Suprapubic skin (tissue), 4 donors: ENCODE measurements at regions not wholly inside any gene's neighbourhood (a gene's known extent, or its start where the extent isn't known, plus 50 kb on each side); places are given as distances from the start of the nearest gene placed in this dataset.

Source experiments
- DNase-seq, 2 donors: peaks; one replicate each; pipeline ENCODE4 v3.0.0-alpha.2; 2019; ENCODE audit warnings: low spot score in 2 of 2
- H3K27ac ChIP-seq: fragments of 200-600 bp; sonication (generic); one replicate; pipeline ENCODE4 v1.5.1; 2019
- H3K27me3 ChIP-seq: fragments of 200-600 bp; sonication (generic); one replicate; pipeline ENCODE4 v1.5.1; 2019
- H3K36me3 ChIP-seq: fragments of 200-600 bp; sonication (generic); one replicate; pipeline ENCODE4 v1.5.1; 2019
- H3K4me1 ChIP-seq: fragments of 200-600 bp; sonication (generic); one replicate; pipeline ENCODE4 v1.5.1; 2019
- H3K4me3 ChIP-seq: fragments of 200-600 bp; sonication (generic); one replicate; pipeline ENCODE4 v1.5.1; 2019; ENCODE audit warnings: mild to moderate bottlenecking
- H3K9me3 ChIP-seq: fragments of 200-600 bp; sonication (generic); one replicate; pipeline ENCODE4 v1.5.1; 2019
- EP300 ChIP-seq: sonication (generic); formaldehyde crosslinking; IDR thresholded peaks from one replicate; pipeline ENCODE4 v1.6.1; 2017; ENCODE audit warnings: antibody characterized with exemption
- POLR2A ChIP-seq, 2 donors: fragments of 450-650 bp; IDR thresholded peaks; one replicate each; pipeline ENCODE4 v1.6.1; 2017; ENCODE audit warnings: antibody characterized with exemption in 2 of 2, mild to moderate bottlenecking in 2 of 2, moderate library complexity in 2 of 2
- POLR2AphosphoS5 ChIP-seq, 3 donors: sonication (generic); formaldehyde crosslinking; IDR thresholded peaks; one replicate each; pipeline ENCODE4 v1.6.1; 2017; ENCODE audit warnings: antibody characterized with exemption in 3 of 3
- WGBS: methylation state at CpG from one replicate; pipeline ENCODE4 v1.1.5; 2018; 5-methylcytosine and 5-hydroxymethylcytosine counted together
- TF ChIP-seq, protein P1 (sequence below), 2 donors: fragments of 200-600 bp in 1 of 2; fragments of 450-650 bp in 1 of 2; sonication (generic) in 1 of 2; IDR thresholded peaks; one replicate each; pipeline ENCODE4 v1.5.1; 2016 to 2019; ENCODE audit warnings: antibody characterized with exemption in 2 of 2, mild to moderate bottlenecking in 1 of 2, moderate library complexity in 1 of 2

DNA sequence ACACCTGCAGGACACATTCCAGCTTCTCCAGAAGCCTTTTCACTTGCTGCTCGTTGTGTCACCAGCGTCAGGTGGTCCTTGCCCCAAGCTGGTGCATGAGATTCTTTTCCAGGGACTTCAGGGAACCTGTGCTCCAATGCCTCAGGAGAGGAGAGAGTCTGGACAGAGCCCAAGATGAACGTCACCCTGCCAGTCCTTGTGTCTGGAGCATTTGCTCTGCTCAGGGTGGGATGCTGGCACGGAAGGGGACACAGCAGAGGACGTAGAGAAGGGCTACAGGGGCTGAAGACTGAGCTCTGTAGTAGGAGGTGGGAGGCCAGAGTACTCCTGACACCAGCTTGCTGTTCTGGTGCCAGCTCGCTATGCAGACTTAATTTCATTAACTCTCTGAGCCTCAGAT, 262.1 kb downstream of the XXYLT1 start:
- WGBS: 81% methylated on average over 6 of the region's 6 CpGs
- DNase-seq: peak in 1 of 2 donors; percentile 24
- Histone ChIP-seq H3K4me1 (peaks cover 3% of the 10 kb centered on the region), H3K9me3 (no peaks in the 10 kb centered on the region), H3K27ac (no peak overlapping the region), H3K36me3 (no peaks in the 10 kb centered on the region), H3K4me3 (no peak overlapping the region), H3K27me3 (no peaks in the 10 kb centered on the region)
- TF ChIP-seq, protein P1, sequence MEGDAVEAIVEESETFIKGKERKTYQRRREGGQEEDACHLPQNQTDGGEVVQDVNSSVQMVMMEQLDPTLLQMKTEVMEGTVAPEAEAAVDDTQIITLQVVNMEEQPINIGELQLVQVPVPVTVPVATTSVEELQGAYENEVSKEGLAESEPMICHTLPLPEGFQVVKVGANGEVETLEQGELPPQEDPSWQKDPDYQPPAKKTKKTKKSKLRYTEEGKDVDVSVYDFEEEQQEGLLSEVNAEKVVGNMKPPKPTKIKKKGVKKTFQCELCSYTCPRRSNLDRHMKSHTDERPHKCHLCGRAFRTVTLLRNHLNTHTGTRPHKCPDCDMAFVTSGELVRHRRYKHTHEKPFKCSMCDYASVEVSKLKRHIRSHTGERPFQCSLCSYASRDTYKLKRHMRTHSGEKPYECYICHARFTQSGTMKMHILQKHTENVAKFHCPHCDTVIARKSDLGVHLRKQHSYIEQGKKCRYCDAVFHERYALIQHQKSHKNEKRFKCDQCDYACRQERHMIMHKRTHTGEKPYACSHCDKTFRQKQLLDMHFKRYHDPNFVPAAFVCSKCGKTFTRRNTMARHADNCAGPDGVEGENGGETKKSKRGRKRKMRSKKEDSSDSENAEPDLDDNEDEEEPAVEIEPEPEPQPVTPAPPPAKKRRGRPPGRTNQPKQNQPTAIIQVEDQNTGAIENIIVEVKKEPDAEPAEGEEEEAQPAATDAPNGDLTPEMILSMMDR (IDR thresholded peaks at IDR 0.05): no peak
- no peak for TF ChIP-seq EP300
- no peak for TF ChIP-seq POLR2AphosphoS5 (IDR thresholded peaks at IDR 0.05)
- TF ChIP-seq POLR2A (IDR thresholded peaks at IDR 0.05): no peak

DNA sequence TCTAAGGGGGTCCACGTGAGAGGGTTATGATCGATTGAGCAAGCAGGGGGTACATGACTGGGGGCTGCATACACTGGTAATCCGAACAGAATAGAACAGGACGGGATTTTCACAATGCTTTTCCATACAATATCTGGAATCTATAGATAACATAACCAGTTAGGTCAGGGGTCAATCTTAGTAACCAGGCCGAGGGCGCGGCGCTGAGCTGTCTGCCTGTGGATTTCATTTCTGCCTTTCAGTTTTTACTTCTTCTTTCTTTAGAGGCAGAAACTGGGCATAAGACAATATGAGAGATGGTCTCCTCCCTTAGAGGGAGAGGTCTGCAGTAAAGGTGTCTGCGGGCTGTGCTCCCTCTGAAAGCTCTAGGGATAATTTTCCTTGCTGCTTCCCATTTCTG, 261.3 kb downstream of the XXYLT1 start:
- H3K27ac ChIP-seq: no peak overlapping the region
- H3K4me3 ChIP-seq: no peak overlapping the region
- H3K4me1 ChIP-seq: no peaks in the 10 kb centered on the region
- 96% methylated on average over 9 of the region's 9 CpGs for WGBS
- H3K36me3 ChIP-seq: no peaks in the 10 kb centered on the region
- no peaks in the 10 kb centered on the region for H3K9me3 ChIP-seq
- TF ChIP-seq POLR2AphosphoS5 (IDR thresholded peaks at IDR 0.05) (no peak), POLR2A (IDR thresholded peaks at IDR 0.05) (no peak), EP300 (no peak)
- TF ChIP-seq, protein P1 (IDR thresholded peaks at IDR 0.05): no peak
- peak in 1 of 2 donors; percentile 24 for DNase-seq
- no peaks in the 10 kb centered on the region for H3K27me3 ChIP-seq

DNA sequence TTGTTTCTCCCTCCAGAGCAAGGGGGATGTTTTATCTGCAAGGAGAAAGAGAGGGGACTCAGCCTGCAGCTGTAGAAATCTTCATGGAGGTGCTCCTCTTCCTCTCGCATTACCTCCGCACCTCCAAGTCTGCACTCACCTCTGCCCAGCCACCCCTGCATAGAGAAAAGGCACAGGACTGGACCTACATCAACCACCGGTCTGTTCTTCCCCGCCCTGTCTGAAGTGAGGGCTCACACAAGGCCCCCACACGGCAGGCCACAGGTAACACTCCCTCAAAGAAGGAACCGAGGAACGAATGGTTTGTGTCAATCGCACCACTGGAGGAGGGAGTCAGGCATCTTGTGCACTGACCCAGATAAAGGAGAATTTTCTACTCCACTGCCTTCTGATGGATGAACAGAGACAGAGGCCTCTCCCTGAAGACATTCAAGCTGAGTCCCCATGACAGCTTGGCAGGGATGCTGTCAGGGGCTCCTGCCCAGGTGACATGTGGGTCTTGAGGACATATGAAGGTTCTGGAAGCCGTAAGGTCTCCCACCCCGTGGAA, 260.3 kb downstream of the XXYLT1 start:
- TF ChIP-seq EP300 (no peak), POLR2A (IDR thresholded peaks at IDR 0.05) (no peak), POLR2AphosphoS5 (IDR thresholded peaks at IDR 0.05) (no peak)
- TF ChIP-seq, protein P1 (IDR thresholded peaks at IDR 0.05): no peak
- 84% methylated on average over 5 of the region's 10 CpGs for WGBS
- Histone ChIP-seq H3K27me3 (no peaks in the 10 kb centered on the region), H3K4me1 (no peaks in the 10 kb centered on the region), H3K4me3 (no peak overlapping the region), H3K27ac (no peak overlapping the region), H3K36me3 (no peaks in the 10 kb centered on the region), H3K9me3 (no peaks in the 10 kb centered on the region)
- peak in 1 of 2 donors; percentile 54 for DNase-seq

DNA sequence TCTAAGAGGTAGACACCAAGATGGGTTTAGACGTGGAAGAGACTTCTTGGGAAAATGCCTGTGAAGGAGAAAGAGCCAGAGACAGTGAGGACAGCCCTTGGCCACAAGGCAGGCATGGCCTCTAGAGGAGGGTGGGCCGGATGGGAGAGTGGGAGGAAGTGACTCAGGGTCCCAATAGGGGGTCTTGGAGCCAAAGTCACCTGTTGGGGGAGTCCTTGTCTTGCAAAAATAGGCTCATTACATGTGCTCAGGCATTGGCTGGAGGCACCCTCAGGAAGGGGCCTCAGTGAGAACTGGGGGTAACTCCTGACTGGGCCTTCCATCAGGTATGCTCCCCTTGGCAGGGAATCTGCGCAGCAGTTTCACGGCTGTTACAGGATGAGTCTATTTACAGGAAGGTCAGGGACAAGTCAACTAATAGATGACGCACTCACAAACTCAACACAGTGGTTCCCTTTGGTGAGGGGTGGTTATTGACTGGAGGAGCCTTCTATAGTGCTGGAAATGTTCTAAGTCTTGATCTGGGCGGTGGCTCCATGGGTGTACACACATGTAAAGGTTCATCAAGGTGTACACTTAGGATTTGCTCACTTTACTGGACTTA, 259.6 kb downstream of the XXYLT1 start:
- peak in 1 of 2 donors; percentile 37 for DNase-seq
- no peaks in the 10 kb centered on the region for H3K36me3 ChIP-seq
- no peaks in the 10 kb centered on the region for H3K9me3 ChIP-seq
- H3K4me1 ChIP-seq: no peaks in the 10 kb centered on the region
- no peaks in the 10 kb centered on the region for H3K27me3 ChIP-seq
- 94% methylated on average over 6 of the region's 6 CpGs for WGBS
- no peak overlapping the region for H3K27ac ChIP-seq
- TF ChIP-seq POLR2A (IDR thresholded peaks at IDR 0.05): no peak
- TF ChIP-seq, protein P1 (IDR thresholded peaks at IDR 0.05): no peak
- TF ChIP-seq EP300: no peak
- TF ChIP-seq POLR2AphosphoS5 (IDR thresholded peaks at IDR 0.05): no peak
- H3K4me3 ChIP-seq: no peak overlapping the region

DNA sequence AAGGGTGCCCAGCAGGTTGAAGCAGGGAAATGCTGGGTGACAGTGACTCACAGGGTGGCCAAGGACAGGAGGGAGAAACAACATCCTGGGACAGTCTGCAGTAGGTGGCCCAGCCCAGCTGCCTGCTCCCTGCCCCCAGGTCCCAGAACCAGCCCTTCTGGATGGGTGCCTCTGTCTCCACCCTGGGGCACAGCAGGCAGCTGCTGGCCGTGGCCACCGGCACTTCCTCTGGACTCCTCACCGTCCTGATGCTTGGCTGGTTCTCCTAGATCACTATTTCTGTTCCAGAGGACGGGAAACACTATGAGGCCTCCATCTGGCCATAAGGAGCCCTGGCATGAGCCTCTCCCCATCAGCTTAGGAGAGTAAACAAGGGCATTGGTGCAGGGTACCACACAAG, 258.9 kb downstream of the XXYLT1 start:
- Histone ChIP-seq H3K4me3 (no peak overlapping the region), H3K27me3 (no peaks in the 10 kb centered on the region), H3K27ac (no peak overlapping the region), H3K4me1 (no peaks in the 10 kb centered on the region), H3K9me3 (no peaks in the 10 kb centered on the region), H3K36me3 (no peaks in the 10 kb centered on the region)
- 72% methylated on average over 4 of the region's 4 CpGs for WGBS
- peak in 1 of 2 donors; percentile 64 for DNase-seq
- TF ChIP-seq POLR2AphosphoS5 (IDR thresholded peaks at IDR 0.05): no peak
- TF ChIP-seq POLR2A (IDR thresholded peaks at IDR 0.05): no peak
- TF ChIP-seq EP300: no peak
- TF ChIP-seq, protein P1 (IDR thresholded peaks at IDR 0.05): no peak
